K562 (cell line): ENCODE measurements at regions not wholly inside any gene's neighbourhood (a gene's known extent, or its start where the extent isn't known, plus 50 kb on each side); places are given as distances from the start of the nearest gene placed in this dataset.

Source experiments
- FOXJ3 ChIP-seq: sonication (generic); formaldehyde crosslinking; IDR thresholded peaks from 2 replicates; pipeline ENCODE4 v1.4.0; 2020; ENCODE audit warnings: mild to moderate bottlenecking, missing genetic modification reagents
- POLR2A ChIP-seq: fragments of 450-650 bp; conservative IDR thresholded peaks from 2 replicates; pipeline ENCODE4 v1.6.1; 2016
- SP2 ChIP-seq: IDR thresholded peaks from 2 replicates; pipeline ENCODE4 v1.6.1; 2011; ENCODE audit warnings: mild to moderate bottlenecking, low read depth, low read length, moderate library complexity; ENCODE audit not compliant: poor library complexity, severe bottlenecking; ENCODE audit errors: extremely low read depth
- ZNF143 ChIP-seq: sonication (generic); formaldehyde crosslinking; IDR thresholded peaks from 2 replicates; pipeline ENCODE4 v1.9.0; 2022; ENCODE audit warnings: mild to moderate bottlenecking, missing genetic modification reagents
- ZNF232 ChIP-seq: sonication (generic); formaldehyde crosslinking; IDR thresholded peaks from 2 replicates; pipeline ENCODE4 v1.8.0; 2022; ENCODE audit warnings: mild to moderate bottlenecking, missing genetic modification reagents
- ZNF644 ChIP-seq: fragments of 200-800 bp; sonication (Bioruptor generic); IDR thresholded peaks from 2 replicates; pipeline ENCODE4 v1.6.1; 2016; ENCODE audit warnings: low read depth, missing genetic modification characterization, missing compliant biosample characterization
- TF ChIP-seq, protein P1 (sequence below), 3 experiments: IDR thresholded peaks in 2 of 3; conservative IDR thresholded peaks in 1 of 3; 2 replicates each; pipeline ENCODE4 v1.5.1; 2011 to 2012; ENCODE audit warnings: low read length in 3 of 3, mild to moderate bottlenecking in 3 of 3, control low read depth in 2 of 3, improper control_type of control experiment in 1 of 3, inconsistent platforms in 1 of 3, low read depth in 1 of 3, mixed read lengths in 1 of 3, moderate library complexity in 1 of 3; ENCODE audit not compliant: insufficient read depth in 2 of 3
- TF ChIP-seq, protein P2 (sequence below): fragments of 250-450 bp; sonication (Bioruptor Pico); IDR thresholded peaks from 2 replicates; pipeline ENCODE4 v1.8.0; 2022; ENCODE audit warnings: moderate library complexity, mild to moderate bottlenecking, inconsistent platforms
- TF ChIP-seq, protein P3 (sequence below): fragments of 250-450 bp; sonication (Bioruptor Pico); IDR thresholded peaks from 2 replicates; pipeline ENCODE4 v1.8.0; 2021; ENCODE audit warnings: mild to moderate bottlenecking, moderate library complexity
- TF ChIP-seq, protein P4 (sequence below): fragments of 250-450 bp; sonication (Bioruptor Pico); IDR thresholded peaks from 2 replicates; pipeline ENCODE4 v1.4.0; 2020; ENCODE audit warnings: mild to moderate bottlenecking, moderate library complexity

DNA sequence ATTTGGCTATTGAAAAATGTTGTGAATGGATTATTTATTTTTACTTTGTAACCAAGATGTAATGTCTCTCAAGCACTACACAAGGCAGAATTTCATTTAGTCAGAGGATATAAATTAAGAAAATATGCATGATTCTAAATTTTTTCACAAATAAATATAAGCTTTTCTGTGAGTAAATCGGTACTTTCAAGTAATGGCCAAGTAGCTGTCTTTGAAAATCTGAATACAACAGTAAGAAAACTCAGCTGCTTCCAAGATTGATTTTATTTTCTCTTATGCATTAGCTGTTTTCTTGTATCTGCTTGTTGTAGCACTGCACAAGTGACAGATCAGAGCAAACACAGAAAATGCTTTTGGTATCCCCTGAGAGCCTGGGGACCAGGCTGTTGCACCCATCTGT lies 998.5 kb upstream of the GHITM start:
- TF ChIP-seq POLR2A (no peak), SP2 (no peak), FOXJ3 (CRISPR knock-in tag) (no peak), ZNF232 (CRISPR knock-in tag) (no peak), ZNF644 (tag) (no peak), ZNF143 (CRISPR knock-in tag) (no peak)
- TF ChIP-seq, protein P1, sequence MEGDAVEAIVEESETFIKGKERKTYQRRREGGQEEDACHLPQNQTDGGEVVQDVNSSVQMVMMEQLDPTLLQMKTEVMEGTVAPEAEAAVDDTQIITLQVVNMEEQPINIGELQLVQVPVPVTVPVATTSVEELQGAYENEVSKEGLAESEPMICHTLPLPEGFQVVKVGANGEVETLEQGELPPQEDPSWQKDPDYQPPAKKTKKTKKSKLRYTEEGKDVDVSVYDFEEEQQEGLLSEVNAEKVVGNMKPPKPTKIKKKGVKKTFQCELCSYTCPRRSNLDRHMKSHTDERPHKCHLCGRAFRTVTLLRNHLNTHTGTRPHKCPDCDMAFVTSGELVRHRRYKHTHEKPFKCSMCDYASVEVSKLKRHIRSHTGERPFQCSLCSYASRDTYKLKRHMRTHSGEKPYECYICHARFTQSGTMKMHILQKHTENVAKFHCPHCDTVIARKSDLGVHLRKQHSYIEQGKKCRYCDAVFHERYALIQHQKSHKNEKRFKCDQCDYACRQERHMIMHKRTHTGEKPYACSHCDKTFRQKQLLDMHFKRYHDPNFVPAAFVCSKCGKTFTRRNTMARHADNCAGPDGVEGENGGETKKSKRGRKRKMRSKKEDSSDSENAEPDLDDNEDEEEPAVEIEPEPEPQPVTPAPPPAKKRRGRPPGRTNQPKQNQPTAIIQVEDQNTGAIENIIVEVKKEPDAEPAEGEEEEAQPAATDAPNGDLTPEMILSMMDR (IDR thresholded peaks at IDR 0.05 in 2 of 3, conservative IDR thresholded peaks at IDR 0.05 in 1 of 3; ENCODE audit: insufficient read depth in 2 of 3, low read depth in 1 of 3, low read length in 3 of 3) = no peak
- TF ChIP-seq, protein P2, sequence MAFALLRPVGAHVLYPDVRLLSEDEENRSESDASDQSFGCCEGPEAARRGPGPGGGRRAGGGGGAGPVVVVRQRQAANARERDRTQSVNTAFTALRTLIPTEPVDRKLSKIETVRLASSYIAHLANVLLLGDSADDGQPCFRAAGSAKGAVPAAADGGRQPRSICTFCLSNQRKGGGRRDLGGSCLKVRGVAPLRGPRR (CRISPR knock-in tag) = no peak
- TF ChIP-seq, protein P3, sequence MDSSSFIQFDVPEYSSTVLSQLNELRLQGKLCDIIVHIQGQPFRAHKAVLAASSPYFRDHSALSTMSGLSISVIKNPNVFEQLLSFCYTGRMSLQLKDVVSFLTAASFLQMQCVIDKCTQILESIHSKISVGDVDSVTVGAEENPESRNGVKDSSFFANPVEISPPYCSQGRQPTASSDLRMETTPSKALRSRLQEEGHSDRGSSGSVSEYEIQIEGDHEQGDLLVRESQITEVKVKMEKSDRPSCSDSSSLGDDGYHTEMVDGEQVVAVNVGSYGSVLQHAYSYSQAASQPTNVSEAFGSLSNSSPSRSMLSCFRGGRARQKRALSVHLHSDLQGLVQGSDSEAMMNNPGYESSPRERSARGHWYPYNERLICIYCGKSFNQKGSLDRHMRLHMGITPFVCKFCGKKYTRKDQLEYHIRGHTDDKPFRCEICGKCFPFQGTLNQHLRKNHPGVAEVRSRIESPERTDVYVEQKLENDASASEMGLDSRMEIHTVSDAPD = no peak
- TF ChIP-seq, protein P4, sequence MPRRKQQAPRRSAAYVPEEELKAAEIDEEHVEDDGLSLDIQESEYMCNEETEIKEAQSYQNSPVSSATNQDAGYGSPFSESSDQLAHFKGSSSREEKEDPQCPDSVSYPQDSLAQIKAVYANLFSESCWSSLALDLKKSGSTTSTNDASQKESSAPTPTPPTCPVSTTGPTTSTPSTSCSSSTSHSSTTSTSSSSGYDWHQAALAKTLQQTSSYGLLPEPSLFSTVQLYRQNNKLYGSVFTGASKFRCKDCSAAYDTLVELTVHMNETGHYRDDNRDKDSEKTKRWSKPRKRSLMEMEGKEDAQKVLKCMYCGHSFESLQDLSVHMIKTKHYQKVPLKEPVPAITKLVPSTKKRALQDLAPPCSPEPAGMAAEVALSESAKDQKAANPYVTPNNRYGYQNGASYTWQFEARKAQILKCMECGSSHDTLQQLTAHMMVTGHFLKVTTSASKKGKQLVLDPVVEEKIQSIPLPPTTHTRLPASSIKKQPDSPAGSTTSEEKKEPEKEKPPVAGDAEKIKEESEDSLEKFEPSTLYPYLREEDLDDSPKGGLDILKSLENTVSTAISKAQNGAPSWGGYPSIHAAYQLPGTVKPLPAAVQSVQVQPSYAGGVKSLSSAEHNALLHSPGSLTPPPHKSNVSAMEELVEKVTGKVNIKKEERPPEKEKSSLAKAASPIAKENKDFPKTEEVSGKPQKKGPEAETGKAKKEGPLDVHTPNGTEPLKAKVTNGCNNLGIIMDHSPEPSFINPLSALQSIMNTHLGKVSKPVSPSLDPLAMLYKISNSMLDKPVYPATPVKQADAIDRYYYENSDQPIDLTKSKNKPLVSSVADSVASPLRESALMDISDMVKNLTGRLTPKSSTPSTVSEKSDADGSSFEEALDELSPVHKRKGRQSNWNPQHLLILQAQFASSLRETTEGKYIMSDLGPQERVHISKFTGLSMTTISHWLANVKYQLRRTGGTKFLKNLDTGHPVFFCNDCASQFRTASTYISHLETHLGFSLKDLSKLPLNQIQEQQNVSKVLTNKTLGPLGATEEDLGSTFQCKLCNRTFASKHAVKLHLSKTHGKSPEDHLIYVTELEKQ (CRISPR knock-in tag) = no peak
